ENCODE measurements at regions not wholly inside any gene's neighbourhood (a gene's known extent, or its start where the extent isn't known, plus 50 kb on each side); places are given as distances from the start of the nearest gene placed in this dataset.

- 97% methylated on average over 12 of the region's 12 CpGs for WGBS
- Histone ChIP-seq H3K4me1 (ENCODE audit: control insufficient read depth in 2 of 2, insufficient read depth in 2 of 2, low read length in 2 of 2) (no peaks in the 10 kb centered on the region), H3K27ac (ENCODE audit: low read depth in 1 of 2, low read length in 1 of 2) (no peak overlapping the region), H3K4me3 (ENCODE audit: low read length in 2 of 2) (no peak overlapping the region), H3K9me3 (ENCODE audit: control insufficient read depth in 2 of 2, insufficient read depth in 1 of 2, low read length in 1 of 2) (no peaks in the 10 kb centered on the region), H3K36me3 (ENCODE audit: control insufficient read depth in 2 of 2, insufficient read depth in 2 of 2, low read length in 1 of 2) (no peaks in the 10 kb centered on the region), H3K27me3 (ENCODE audit: control insufficient read depth in 2 of 2, insufficient read depth in 1 of 2, low read length in 1 of 2) (no peaks in the 10 kb centered on the region)
- no peak for DNase-seq (ENCODE audit: low read depth in 6 of 9, low spot score in 9 of 9)
These were observed 123.8 kb downstream of the TM9SF2 start for GRCh38 chr13:99624936-99625540.

DNA sequence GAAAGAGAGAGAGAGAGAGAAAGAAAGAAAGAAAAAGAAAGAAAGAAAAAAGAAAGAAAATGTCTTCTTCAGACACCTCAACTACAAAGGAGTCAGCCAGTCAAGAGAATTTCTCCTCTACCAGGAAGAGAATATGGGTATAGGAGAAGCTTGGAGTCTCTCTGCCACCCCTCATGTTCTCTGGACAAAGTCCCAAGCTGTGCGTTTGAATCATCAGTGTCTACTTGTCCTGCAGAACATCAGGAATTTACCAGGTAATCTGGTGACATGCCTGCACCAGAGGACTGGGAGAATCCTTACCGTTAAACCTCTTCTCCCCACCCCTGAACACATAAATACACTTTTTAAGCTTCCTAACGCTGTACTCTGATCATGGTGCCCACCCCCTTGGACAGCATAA is 119.5 kb downstream of the TM9SF2 start:
- H3K9me3 ChIP-seq (ENCODE audit: control insufficient read depth in 2 of 2, insufficient read depth in 1 of 2, low read length in 1 of 2) = no peaks in the 10 kb centered on the region
- DNase-seq (ENCODE audit: low read depth in 6 of 9, low spot score in 9 of 9) = no peak
- no peaks in the 10 kb centered on the region for H3K36me3 ChIP-seq (ENCODE audit: control insufficient read depth in 2 of 2, insufficient read depth in 2 of 2, low read length in 1 of 2)
- WGBS = 97% methylated on average over 3 of the region's 3 CpGs
- no peak overlapping the region for H3K27ac ChIP-seq (ENCODE audit: low read depth in 1 of 2, low read length in 1 of 2)
- H3K27me3 ChIP-seq (ENCODE audit: control insufficient read depth in 2 of 2, insufficient read depth in 1 of 2, low read length in 1 of 2) = no peaks in the 10 kb centered on the region
- no peak overlapping the region for H3K4me3 ChIP-seq (ENCODE audit: low read length in 2 of 2)
- H3K4me1 ChIP-seq (ENCODE audit: control insufficient read depth in 2 of 2, insufficient read depth in 2 of 2, low read length in 2 of 2) = peaks cover 0 to 3% of the 10 kb centered on the region in 2 donors

- Histone ChIP-seq H3K27me3 (ENCODE audit: control insufficient read depth in 2 of 2, insufficient read depth in 1 of 2, low read length in 1 of 2) (no peaks in the 10 kb centered on the region), H3K27ac (ENCODE audit: low read depth in 1 of 2, low read length in 1 of 2) (no peak overlapping the region), H3K9me3 (ENCODE audit: control insufficient read depth in 2 of 2, insufficient read depth in 1 of 2, low read length in 1 of 2) (no peaks in the 10 kb centered on the region), H3K4me3 (ENCODE audit: low read length in 2 of 2) (no peak overlapping the region), H3K36me3 (ENCODE audit: control insufficient read depth in 2 of 2, insufficient read depth in 2 of 2, low read length in 1 of 2) (no peaks in the 10 kb centered on the region), H3K4me1 (ENCODE audit: control insufficient read depth in 2 of 2, insufficient read depth in 2 of 2, low read length in 2 of 2) (peaks cover 0 to 3% of the 10 kb centered on the region in 2 donors)
- over 99% methylated on average over 2 of the region's 2 CpGs for WGBS
- DNase-seq (ENCODE audit: low read depth in 6 of 9, low spot score in 9 of 9) = no peak
These were observed 117.9 kb downstream of the TM9SF2 start for GRCh38 chr13:99619207-99619606.

DNA sequence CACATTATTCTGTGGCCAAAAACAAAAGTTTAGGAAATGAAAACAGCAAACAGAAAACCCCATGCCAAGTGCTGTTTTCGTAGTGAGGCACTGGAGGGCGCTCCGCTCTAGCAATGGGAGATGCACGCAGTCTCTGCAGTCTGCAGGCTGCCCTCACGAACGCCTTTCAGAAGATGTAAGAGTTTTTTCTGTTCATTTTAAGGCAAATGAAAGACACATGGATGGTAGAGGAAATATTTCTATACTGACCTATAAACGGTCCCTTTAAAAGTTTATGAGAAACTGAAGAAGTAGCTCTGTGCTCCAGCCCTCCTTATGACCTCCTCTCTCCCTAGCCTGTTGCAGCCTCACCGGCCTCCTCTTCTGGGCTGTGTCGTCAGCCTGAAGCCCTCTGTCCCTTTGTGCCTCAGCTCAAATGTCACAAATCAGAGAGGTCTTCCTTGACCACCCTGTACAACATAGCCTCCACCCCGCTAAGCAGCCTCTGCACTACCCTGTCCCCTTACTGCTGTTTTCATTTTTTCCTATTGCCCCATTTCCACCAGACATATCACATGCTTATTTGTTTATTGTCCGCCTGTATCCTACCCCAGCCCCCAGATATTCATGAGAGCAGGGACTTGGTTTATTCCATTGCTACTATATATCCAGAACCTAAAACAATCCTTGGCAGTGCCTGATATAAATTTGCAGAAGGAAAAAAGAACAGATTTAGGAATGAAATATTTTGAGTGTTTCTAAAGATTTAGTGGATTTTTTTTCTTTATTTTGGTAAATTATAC is 116.4 kb downstream of the TM9SF2 start:
- H3K27ac ChIP-seq (ENCODE audit: low read depth in 1 of 2, low read length in 1 of 2) = no peak overlapping the region
- peaks cover 0 to 3% of the 10 kb centered on the region in 2 donors for H3K4me1 ChIP-seq (ENCODE audit: control insufficient read depth in 2 of 2, insufficient read depth in 2 of 2, low read length in 2 of 2)
- H3K9me3 ChIP-seq (ENCODE audit: control insufficient read depth in 2 of 2, insufficient read depth in 1 of 2, low read length in 1 of 2) = no peaks in the 10 kb centered on the region
- 82% methylated on average over 11 of the region's 11 CpGs for WGBS
- DNase-seq (ENCODE audit: low read depth in 6 of 9, low spot score in 9 of 9) = peak in 2 of 9 donors; percentile 24 to 50
- no peaks in the 10 kb centered on the region for H3K36me3 ChIP-seq (ENCODE audit: control insufficient read depth in 2 of 2, insufficient read depth in 2 of 2, low read length in 1 of 2)
- no peaks in the 10 kb centered on the region for H3K27me3 ChIP-seq (ENCODE audit: control insufficient read depth in 2 of 2, insufficient read depth in 1 of 2, low read length in 1 of 2)
- no peak overlapping the region for H3K4me3 ChIP-seq (ENCODE audit: low read length in 2 of 2)

GRCh38 chr13:99614465-99614885 is 113.2 kb downstream of the TM9SF2 start:
- H3K4me3 ChIP-seq (ENCODE audit: low read length in 2 of 2) = no peak overlapping the region
- no peaks in the 10 kb centered on the region for H3K36me3 ChIP-seq (ENCODE audit: control insufficient read depth in 2 of 2, insufficient read depth in 2 of 2, low read length in 1 of 2)
- 22% methylated on average over 9 of the region's 9 CpGs for WGBS
- H3K27ac ChIP-seq (ENCODE audit: low read depth in 1 of 2, low read length in 1 of 2) = no peak overlapping the region
- H3K4me1 ChIP-seq (ENCODE audit: control insufficient read depth in 2 of 2, insufficient read depth in 2 of 2, low read length in 2 of 2) = peaks cover 0 to 3% of the 10 kb centered on the region in 2 donors
- H3K27me3 ChIP-seq (ENCODE audit: control insufficient read depth in 2 of 2, insufficient read depth in 1 of 2, low read length in 1 of 2) = no peaks in the 10 kb centered on the region
- DNase-seq (ENCODE audit: low read depth in 6 of 9, low spot score in 9 of 9) = peak in 2 of 9 donors; percentile 24 to 53
- H3K9me3 ChIP-seq (ENCODE audit: control insufficient read depth in 2 of 2, insufficient read depth in 1 of 2, low read length in 1 of 2) = no peaks in the 10 kb centered on the region

All from thymus (tissue), 11 donors.